ENCODE measurements at regions not wholly inside any gene's neighbourhood (a gene's known extent, or its start where the extent isn't known, plus 50 kb on each side); places are given as distances from the start of the nearest gene placed in this dataset.

DNA sequence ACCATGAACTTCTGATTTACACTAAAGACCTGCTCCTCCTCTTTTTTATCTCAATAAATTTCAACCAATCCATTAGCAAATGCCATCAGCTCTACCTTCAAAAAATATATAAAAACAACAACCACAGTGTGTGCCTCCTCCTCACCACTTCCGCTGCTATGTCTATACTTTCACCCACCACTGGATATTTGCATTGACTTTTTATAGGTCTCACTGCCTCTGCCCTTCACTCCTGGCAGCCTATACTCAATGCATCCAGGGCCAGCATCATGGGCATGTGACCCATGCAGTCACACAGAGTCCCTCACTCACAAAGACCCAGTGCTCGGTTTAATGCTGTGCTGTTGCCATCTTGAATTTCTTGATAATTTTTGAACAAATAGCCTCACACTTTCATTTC lies 53.5 kb upstream of the CCDC54 start:
- no peak for TF ChIP-seq EZH2phosphoT487 (IDR thresholded peaks at IDR 0.05; ENCODE audit: low read depth, severe bottlenecking, unreplicated experiment)
- TF ChIP-seq, protein P1, sequence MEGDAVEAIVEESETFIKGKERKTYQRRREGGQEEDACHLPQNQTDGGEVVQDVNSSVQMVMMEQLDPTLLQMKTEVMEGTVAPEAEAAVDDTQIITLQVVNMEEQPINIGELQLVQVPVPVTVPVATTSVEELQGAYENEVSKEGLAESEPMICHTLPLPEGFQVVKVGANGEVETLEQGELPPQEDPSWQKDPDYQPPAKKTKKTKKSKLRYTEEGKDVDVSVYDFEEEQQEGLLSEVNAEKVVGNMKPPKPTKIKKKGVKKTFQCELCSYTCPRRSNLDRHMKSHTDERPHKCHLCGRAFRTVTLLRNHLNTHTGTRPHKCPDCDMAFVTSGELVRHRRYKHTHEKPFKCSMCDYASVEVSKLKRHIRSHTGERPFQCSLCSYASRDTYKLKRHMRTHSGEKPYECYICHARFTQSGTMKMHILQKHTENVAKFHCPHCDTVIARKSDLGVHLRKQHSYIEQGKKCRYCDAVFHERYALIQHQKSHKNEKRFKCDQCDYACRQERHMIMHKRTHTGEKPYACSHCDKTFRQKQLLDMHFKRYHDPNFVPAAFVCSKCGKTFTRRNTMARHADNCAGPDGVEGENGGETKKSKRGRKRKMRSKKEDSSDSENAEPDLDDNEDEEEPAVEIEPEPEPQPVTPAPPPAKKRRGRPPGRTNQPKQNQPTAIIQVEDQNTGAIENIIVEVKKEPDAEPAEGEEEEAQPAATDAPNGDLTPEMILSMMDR (IDR thresholded peaks at IDR 0.05; ENCODE audit: poor library complexity) = no peak
